ENCODE measurements at regions not wholly inside any gene's neighbourhood (a gene's known extent, or its start where the extent isn't known, plus 50 kb on each side); places are given as distances from the start of the nearest gene placed in this dataset.

GRCh38 chr20:17857639-17858449 lies 110.8 kb downstream of the SNX5 start:
- peaks cover 0 to 16% (median 0%) of the 10 kb centered on the region in 5 donors for H3K4me1 ChIP-seq (ENCODE audit: control insufficient read depth in 5 of 5, insufficient read depth in 5 of 5, low read length in 5 of 5)
- no peak overlapping the region for H3K4me3 ChIP-seq
- no peak for TF ChIP-seq CTCF (IDR thresholded peaks at IDR 0.05; ENCODE audit: control extremely low read depth, extremely low read depth)
- 91 to 95% methylated on average over 4 of the region's 4 CpGs for whole genome bisulfite sequencing, 2 donors
- no peak overlapping the region for H3K9ac ChIP-seq (ENCODE audit: insufficient read depth in 1 of 2, low read length in 2 of 2)
- no peak for ATAC-seq (ENCODE audit: insufficient read depth, low FRiP score)
- no peaks in the 10 kb centered on the region for H3K36me3 ChIP-seq (ENCODE audit: control insufficient read depth in 4 of 4, insufficient read depth in 4 of 4, low read length in 4 of 4)
- no peak overlapping the region for H3K27ac ChIP-seq (ENCODE audit: low read depth in 1 of 2, low read length in 1 of 2)
- H3K27me3 ChIP-seq (ENCODE audit: control insufficient read depth in 3 of 3, insufficient read depth in 3 of 3, low read length in 2 of 3) = no peaks in the 10 kb centered on the region
- DNase-seq = no peak
- no peaks in the 10 kb centered on the region for H3K9me3 ChIP-seq (ENCODE audit: control insufficient read depth in 4 of 4, insufficient read depth in 3 of 4, low read length in 3 of 4)

DNA sequence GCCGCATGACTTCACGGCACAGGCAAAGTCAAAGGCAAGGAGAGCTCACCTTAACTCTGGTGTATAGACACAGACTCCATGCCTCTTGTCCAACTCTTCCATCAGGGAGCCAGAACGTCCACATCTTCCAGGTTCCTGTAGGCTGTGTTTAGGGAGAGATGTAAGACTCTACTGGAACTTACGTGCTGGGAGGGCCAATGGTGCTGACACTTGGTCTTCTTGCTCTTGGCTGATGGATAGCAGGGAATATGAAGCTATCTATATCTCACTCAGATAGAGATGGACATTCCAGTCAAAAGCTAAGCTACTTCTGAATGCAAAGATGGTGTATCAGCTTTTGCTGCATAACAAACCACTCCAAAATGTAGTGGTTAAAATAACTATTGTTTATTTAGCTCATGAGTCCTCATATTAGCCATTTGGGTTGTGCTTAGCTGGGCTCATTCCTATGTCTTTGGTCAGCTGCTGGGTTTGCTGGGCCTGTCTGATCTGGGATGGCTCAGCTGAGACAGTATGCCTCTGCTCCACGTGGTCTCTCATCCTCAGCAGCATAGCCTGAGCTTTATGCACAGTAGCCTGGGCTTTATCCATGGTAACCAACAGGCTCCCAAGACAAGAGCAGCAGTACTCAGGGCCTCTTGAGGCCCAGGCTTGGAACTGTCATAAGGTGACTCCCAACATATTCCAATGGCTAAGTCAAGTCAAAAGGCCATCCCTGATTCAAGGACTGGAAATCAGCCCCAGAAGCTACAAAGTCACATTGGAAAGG lies 111.6 kb downstream of the SNX5 start:
- no peaks in the 10 kb centered on the region for H3K36me3 ChIP-seq (ENCODE audit: control insufficient read depth in 4 of 4, insufficient read depth in 4 of 4, low read length in 4 of 4)
- H3K9ac ChIP-seq (ENCODE audit: insufficient read depth in 1 of 2, low read length in 2 of 2) = no peak overlapping the region
- WGBS, 2 donors = 93 to 94% methylated on average over 5 of the region's 5 CpGs

GRCh38 chr20:17856024-17856564 lies 112.5 kb downstream of the SNX5 start:
- WGBS, 2 donors = 23 to 34% methylated on average over 3 of the region's 3 CpGs
- Histone ChIP-seq H3K4me1 (ENCODE audit: control insufficient read depth in 5 of 5, insufficient read depth in 5 of 5, low read length in 5 of 5) (peaks cover 0 to 16% (median 0%) of the 10 kb centered on the region in 5 donors), H3K9me3 (ENCODE audit: control insufficient read depth in 4 of 4, insufficient read depth in 3 of 4, low read length in 3 of 4) (no peaks in the 10 kb centered on the region), H3K27ac (ENCODE audit: low read depth in 1 of 2, low read length in 1 of 2) (no peak overlapping the region), H3K9ac (ENCODE audit: insufficient read depth in 1 of 2, low read length in 2 of 2) (no peak overlapping the region), H3K27me3 (ENCODE audit: control insufficient read depth in 3 of 3, insufficient read depth in 3 of 3, low read length in 2 of 3) (no peaks in the 10 kb centered on the region), H3K4me3 (no peak overlapping the region), H3K36me3 (ENCODE audit: control insufficient read depth in 4 of 4, insufficient read depth in 4 of 4, low read length in 4 of 4) (no peaks in the 10 kb centered on the region)
- TF ChIP-seq CTCF (IDR thresholded peaks at IDR 0.05; ENCODE audit: control extremely low read depth, extremely low read depth) = no peak
- DNase-seq (peak in 1 of 3 donors; percentile 33), ATAC-seq (ENCODE audit: insufficient read depth, low FRiP score) (no peak)

More for the DNA sequence above, 111.6 kb downstream of the SNX5 start:
- no peaks in the 10 kb centered on the region for H3K27me3 ChIP-seq (ENCODE audit: control insufficient read depth in 3 of 3, insufficient read depth in 3 of 3, low read length in 2 of 3)
- H3K4me3 ChIP-seq = no peak overlapping the region
- no peak overlapping the region for H3K27ac ChIP-seq (ENCODE audit: low read depth in 1 of 2, low read length in 1 of 2)
- peaks cover 0 to 16% (median 0%) of the 10 kb centered on the region in 5 donors for H3K4me1 ChIP-seq (ENCODE audit: control insufficient read depth in 5 of 5, insufficient read depth in 5 of 5, low read length in 5 of 5)
- H3K9me3 ChIP-seq (ENCODE audit: control insufficient read depth in 4 of 4, insufficient read depth in 3 of 4, low read length in 3 of 4) = no peaks in the 10 kb centered on the region
- ATAC-seq (ENCODE audit: insufficient read depth, low FRiP score) (no peak), DNase-seq (no peak)
- no peak for TF ChIP-seq CTCF (IDR thresholded peaks at IDR 0.05; ENCODE audit: control extremely low read depth, extremely low read depth)
